ENCODE measurements at regions not wholly inside any gene's neighbourhood (a gene's known extent, or its start where the extent isn't known, plus 50 kb on each side); places are given as distances from the start of the nearest gene placed in this dataset.

GRCh38 chr7:27299861-27300260 lies 57.3 kb downstream of the EVX1 start:
- no peak for DNase-seq (ENCODE audit: low read depth)

GRCh38 chr7:27300421-27300820 lies 57.8 kb downstream of the EVX1 start:
- DNase-seq (ENCODE audit: low read depth) = no peak

- no peak for DNase-seq (ENCODE audit: low read depth)
These were observed 60.0 kb downstream of the EVX1 start for GRCh38 chr7:27302590-27302989.

GRCh38 chr7:27303026-27303425 lies 60.4 kb downstream of the EVX1 start:
- no peak for DNase-seq (ENCODE audit: low read depth)

- no peak for DNase-seq (ENCODE audit: low read depth)
These were observed 63.3 kb downstream of the EVX1 start for GRCh38 chr7:27305854-27306253.

- DNase-seq (ENCODE audit: low read depth) = no peak
These were observed 70.2 kb downstream of the EVX1 start for GRCh38 chr7:27312820-27313219.

GRCh38 chr7:27314111-27314510 lies 71.5 kb downstream of the EVX1 start:
- DNase-seq (ENCODE audit: low read depth) = no peak

- DNase-seq (ENCODE audit: low read depth) = no peak
These were observed 72.5 kb downstream of the EVX1 start for GRCh38 chr7:27315066-27315465.

GRCh38 chr7:27316311-27316710 lies 73.7 kb downstream of the EVX1 start:
- no peak for DNase-seq (ENCODE audit: low read depth)

- no peak for DNase-seq (ENCODE audit: low read depth)
These were observed 81.6 kb downstream of the EVX1 start for GRCh38 chr7:27324246-27324645.

GRCh38 chr7:27329909-27330308 lies 87.3 kb downstream of the EVX1 start:
- DNase-seq (ENCODE audit: low read depth) = no peak

- no peak for DNase-seq (ENCODE audit: low read depth)
These were observed 96.9 kb downstream of the EVX1 start for GRCh38 chr7:27339478-27339877.

GRCh38 chr7:27344471-27344870 lies 101.9 kb downstream of the EVX1 start:
- DNase-seq (ENCODE audit: low read depth) = no peak

GRCh38 chr7:27345164-27345887 lies 102.7 kb downstream of the EVX1 start:
- DNase-seq (ENCODE audit: low read depth) = no peak

GRCh38 chr7:27345997-27346396 lies 103.4 kb downstream of the EVX1 start:
- DNase-seq (ENCODE audit: low read depth) = no peak

GRCh38 chr7:27346531-27347275 lies 104.1 kb downstream of the EVX1 start:
- peak; percentile 58 for DNase-seq (ENCODE audit: low read depth)

GRCh38 chr7:27347276-27347640 lies 104.7 kb downstream of the EVX1 start:
- no peak for DNase-seq (ENCODE audit: low read depth)

- DNase-seq (ENCODE audit: low read depth) = no peak
These were observed 107.0 kb downstream of the EVX1 start for GRCh38 chr7:27349621-27350020.

- no peak for DNase-seq (ENCODE audit: low read depth)
These were observed 108.5 kb downstream of the EVX1 start for GRCh38 chr7:27351137-27351536.

- DNase-seq (ENCODE audit: low read depth) = no peak
These were observed 109.2 kb downstream of the EVX1 start for GRCh38 chr7:27351786-27352185.

- DNase-seq (ENCODE audit: low read depth) = no peak
These were observed 116.9 kb downstream of the EVX1 start for GRCh38 chr7:27359181-27360125.

- no peak for DNase-seq (ENCODE audit: low read depth)
These were observed 118.9 kb downstream of the EVX1 start for GRCh38 chr7:27361522-27361921.

GRCh38 chr7:27362026-27362425 lies 119.4 kb downstream of the EVX1 start:
- no peak for DNase-seq (ENCODE audit: low read depth)

Data from amniotic epithelial cell (primary cell).